Fibroblast of lung (primary cell): ENCODE measurements at regions not wholly inside any gene's neighbourhood (a gene's known extent, or its start where the extent isn't known, plus 50 kb on each side); places are given as distances from the start of the nearest gene placed in this dataset.

Experiments
- CTCF ChIP-seq, 2 donors: IDR thresholded peaks in 1 of 2; conservative IDR thresholded peaks in 1 of 2; 1 replicate in 1 of 2; 2 replicates in 1 of 2; pipeline ENCODE4 v1.5.1; 2011 to 2012; ENCODE audit warnings: low read length in 2 of 2, control low read depth in 1 of 2, inconsistent platforms in 1 of 2, low read depth in 1 of 2, mild to moderate bottlenecking in 1 of 2
- EZH2 ChIP-seq: IDR thresholded peaks from 2 replicates; pipeline ENCODE4 v1.5.1; 2012; ENCODE audit warnings: low read length, control low read depth, mild to moderate bottlenecking; ENCODE audit errors: missing control alignments

GRCh38 chr5:117436846-117437245, 862.2 kb upstream of the SEMA6A start:
- TF ChIP-seq CTCF (conservative IDR thresholded peaks at IDR 0.05 in 1 of 2, IDR thresholded peaks at IDR 0.05 in 1 of 2; ENCODE audit: low read depth in 1 of 2, low read length in 2 of 2) (no peak), EZH2 (no peak)
